HEK293T (cell line): ENCODE measurements at regions not wholly inside any gene's neighbourhood (a gene's known extent, or its start where the extent isn't known, plus 50 kb on each side); places are given as distances from the start of the nearest gene placed in this dataset.

Experiments used
- ARNT ChIP-seq: fragments of 450-650 bp; IDR thresholded peaks from 2 replicates; pipeline ENCODE4 v1.6.1; 2017; ENCODE audit warnings: mild to moderate bottlenecking
- BHLHE40 ChIP-seq: fragments of 450-650 bp; IDR thresholded peaks from 2 replicates; pipeline ENCODE4 v1.6.1; 2016; ENCODE audit warnings: mild to moderate bottlenecking, moderate library complexity, borderline replicate concordance
- FOXA1 ChIP-seq: fragments of 450-650 bp; IDR thresholded peaks from 2 replicates; pipeline ENCODE4 v1.6.1; 2016; ENCODE audit warnings: mild to moderate bottlenecking
- NFRKB ChIP-seq: fragments of 450-650 bp; IDR thresholded peaks from 2 replicates; pipeline ENCODE4 v1.6.1; 2016; ENCODE audit warnings: mild to moderate bottlenecking, moderate library complexity
- SUZ12 ChIP-seq: fragments of 450-650 bp; IDR thresholded peaks from 2 replicates; pipeline ENCODE4 v1.6.1; 2016; ENCODE audit warnings: mild to moderate bottlenecking
- TARDBP ChIP-seq: fragments of 450-650 bp; IDR thresholded peaks from 2 replicates; pipeline ENCODE4 v1.6.1; 2016
- ZNF384 ChIP-seq: fragments of 450-650 bp; IDR thresholded peaks from 2 replicates; pipeline ENCODE4 v1.6.1; 2016

DNA sequence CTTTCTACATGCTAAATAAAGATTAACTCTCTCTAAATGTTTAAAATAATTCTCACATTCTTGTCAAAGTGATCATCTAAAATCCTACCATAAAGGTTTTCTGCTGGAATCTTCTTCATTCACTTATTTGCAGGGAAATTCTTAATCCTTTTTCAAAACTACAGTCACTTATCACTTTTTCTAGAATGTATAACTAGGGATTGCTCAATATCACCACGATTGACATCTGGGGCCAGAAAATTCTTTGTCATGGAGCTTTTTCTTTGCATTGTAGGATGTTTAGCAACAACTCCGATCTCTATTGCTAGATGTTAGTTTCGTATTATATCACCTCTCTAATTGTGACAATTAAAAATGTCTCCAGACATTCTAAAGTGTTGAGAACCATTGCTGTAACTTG lies 344.9 kb upstream of the PIK3R1 start:
- TF ChIP-seq ZNF384 (no peak), BHLHE40 (no peak), FOXA1 (no peak), SUZ12 (no peak), TARDBP (no peak), NFRKB (no peak), ARNT (no peak)
